HL-60 (cell line): ENCODE measurements at regions not wholly inside any gene's neighbourhood (a gene's known extent, or its start where the extent isn't known, plus 50 kb on each side); places are given as distances from the start of the nearest gene placed in this dataset.

ENCODE experiments used
- DNase-seq, 2 experiments: peaks; one replicate each; pipeline ENCODE4 v3.0.0-alpha.2; 2010 to 2020; ENCODE audit warnings: low read depth in 1 of 2, low spot score in 1 of 2
- H3K27ac ChIP-seq: fragments of 250-450 bp; sonication (Bioruptor Pico); replicated peaks from 2 replicates; pipeline ENCODE4 v1.5.1; 2020; ENCODE audit warnings: mild to moderate bottlenecking, moderate library complexity
- H3K27me3 ChIP-seq: fragments of 250-450 bp; sonication (Bioruptor Pico); 2 replicates; pipeline ENCODE4 v1.5.1; 2021; ENCODE audit warnings: mild to moderate bottlenecking, moderate library complexity; ENCODE audit not compliant: insufficient read depth, poor library complexity, severe bottlenecking
- H3K4me3 ChIP-seq: replicated peaks from 2 replicates; pipeline ENCODE4 v1.5.1; 2011; ENCODE audit warnings: mild to moderate bottlenecking, control low read depth, low read length; ENCODE audit not compliant: insufficient read depth
- GABPA ChIP-seq: IDR thresholded peaks from 2 replicates; pipeline ENCODE4 v1.6.1; 2012; ENCODE audit warnings: low read depth
- POLR2AphosphoS5 ChIP-seq: IDR thresholded peaks from 2 replicates; pipeline ENCODE4 v1.6.1; 2012; ENCODE audit warnings: low read depth
- SPI1 ChIP-seq: IDR thresholded peaks from 2 replicates; pipeline ENCODE4 v1.6.1; 2012; ENCODE audit warnings: low read depth, mild to moderate bottlenecking, borderline replicate concordance
- TF ChIP-seq, protein P1 (sequence below): IDR thresholded peaks from one replicate; pipeline ENCODE4 v1.5.1; 2011; ENCODE audit warnings: low read length, control low read depth, inconsistent platforms; ENCODE audit not compliant: insufficient read depth
- TF ChIP-seq, protein P2 (sequence below): IDR thresholded peaks from 2 replicates; pipeline ENCODE4 v1.6.1; 2012; ENCODE audit warnings: low read depth; ENCODE audit not compliant: insufficient replicate concordance

DNA sequence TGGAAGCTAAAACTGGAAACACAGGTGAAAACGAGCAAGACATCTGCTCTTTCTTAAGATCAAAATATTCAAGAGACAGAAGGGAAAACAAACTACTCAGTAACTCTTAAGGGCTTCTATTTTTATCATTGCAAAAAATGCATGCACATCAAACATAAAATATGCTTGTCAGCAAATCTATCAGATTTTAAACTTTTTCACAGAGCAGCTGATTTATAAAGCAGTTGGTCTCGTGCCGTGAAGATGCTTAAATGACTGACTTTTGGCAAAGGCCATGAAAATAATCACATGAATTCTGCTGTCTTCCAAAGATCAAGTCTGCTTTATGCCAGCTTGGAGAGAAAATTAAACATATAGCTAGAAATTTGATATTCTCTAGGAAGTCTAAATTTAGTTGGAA, 482.1 kb upstream of the HS3ST1 start:
- TF ChIP-seq GABPA: no peak
- TF ChIP-seq, protein P1, sequence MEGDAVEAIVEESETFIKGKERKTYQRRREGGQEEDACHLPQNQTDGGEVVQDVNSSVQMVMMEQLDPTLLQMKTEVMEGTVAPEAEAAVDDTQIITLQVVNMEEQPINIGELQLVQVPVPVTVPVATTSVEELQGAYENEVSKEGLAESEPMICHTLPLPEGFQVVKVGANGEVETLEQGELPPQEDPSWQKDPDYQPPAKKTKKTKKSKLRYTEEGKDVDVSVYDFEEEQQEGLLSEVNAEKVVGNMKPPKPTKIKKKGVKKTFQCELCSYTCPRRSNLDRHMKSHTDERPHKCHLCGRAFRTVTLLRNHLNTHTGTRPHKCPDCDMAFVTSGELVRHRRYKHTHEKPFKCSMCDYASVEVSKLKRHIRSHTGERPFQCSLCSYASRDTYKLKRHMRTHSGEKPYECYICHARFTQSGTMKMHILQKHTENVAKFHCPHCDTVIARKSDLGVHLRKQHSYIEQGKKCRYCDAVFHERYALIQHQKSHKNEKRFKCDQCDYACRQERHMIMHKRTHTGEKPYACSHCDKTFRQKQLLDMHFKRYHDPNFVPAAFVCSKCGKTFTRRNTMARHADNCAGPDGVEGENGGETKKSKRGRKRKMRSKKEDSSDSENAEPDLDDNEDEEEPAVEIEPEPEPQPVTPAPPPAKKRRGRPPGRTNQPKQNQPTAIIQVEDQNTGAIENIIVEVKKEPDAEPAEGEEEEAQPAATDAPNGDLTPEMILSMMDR: no peak
- no peak for TF ChIP-seq SPI1
- TF ChIP-seq, protein P2, sequence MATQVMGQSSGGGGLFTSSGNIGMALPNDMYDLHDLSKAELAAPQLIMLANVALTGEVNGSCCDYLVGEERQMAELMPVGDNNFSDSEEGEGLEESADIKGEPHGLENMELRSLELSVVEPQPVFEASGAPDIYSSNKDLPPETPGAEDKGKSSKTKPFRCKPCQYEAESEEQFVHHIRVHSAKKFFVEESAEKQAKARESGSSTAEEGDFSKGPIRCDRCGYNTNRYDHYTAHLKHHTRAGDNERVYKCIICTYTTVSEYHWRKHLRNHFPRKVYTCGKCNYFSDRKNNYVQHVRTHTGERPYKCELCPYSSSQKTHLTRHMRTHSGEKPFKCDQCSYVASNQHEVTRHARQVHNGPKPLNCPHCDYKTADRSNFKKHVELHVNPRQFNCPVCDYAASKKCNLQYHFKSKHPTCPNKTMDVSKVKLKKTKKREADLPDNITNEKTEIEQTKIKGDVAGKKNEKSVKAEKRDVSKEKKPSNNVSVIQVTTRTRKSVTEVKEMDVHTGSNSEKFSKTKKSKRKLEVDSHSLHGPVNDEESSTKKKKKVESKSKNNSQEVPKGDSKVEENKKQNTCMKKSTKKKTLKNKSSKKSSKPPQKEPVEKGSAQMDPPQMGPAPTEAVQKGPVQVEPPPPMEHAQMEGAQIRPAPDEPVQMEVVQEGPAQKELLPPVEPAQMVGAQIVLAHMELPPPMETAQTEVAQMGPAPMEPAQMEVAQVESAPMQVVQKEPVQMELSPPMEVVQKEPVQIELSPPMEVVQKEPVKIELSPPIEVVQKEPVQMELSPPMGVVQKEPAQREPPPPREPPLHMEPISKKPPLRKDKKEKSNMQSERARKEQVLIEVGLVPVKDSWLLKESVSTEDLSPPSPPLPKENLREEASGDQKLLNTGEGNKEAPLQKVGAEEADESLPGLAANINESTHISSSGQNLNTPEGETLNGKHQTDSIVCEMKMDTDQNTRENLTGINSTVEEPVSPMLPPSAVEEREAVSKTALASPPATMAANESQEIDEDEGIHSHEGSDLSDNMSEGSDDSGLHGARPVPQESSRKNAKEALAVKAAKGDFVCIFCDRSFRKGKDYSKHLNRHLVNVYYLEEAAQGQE: no peak
- TF ChIP-seq POLR2AphosphoS5: no peak
- no peaks in the 10 kb centered on the region for H3K27me3 ChIP-seq
- no peak overlapping the region for H3K27ac ChIP-seq
- no peak overlapping the region for H3K4me3 ChIP-seq
- DNase-seq: no peak

DNA sequence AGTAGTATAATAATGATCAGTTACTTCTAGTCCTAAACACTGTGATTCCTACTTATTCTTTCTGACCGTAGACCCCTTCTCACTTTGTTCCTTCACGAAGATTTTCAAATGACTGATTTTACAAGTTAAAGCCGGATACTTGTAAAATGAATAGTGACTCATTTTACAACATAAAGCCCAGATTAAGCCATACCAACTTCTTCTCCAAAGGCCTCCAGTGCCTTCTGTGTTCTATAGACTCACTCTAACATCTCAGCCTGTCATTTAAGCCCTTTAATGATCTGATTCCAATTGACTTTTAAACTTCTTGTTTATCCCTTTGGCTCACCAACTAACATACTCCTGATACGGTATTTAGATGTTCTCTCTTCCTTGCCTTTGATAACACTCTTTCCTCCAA, 480.0 kb upstream of the HS3ST1 start:
- Histone ChIP-seq H3K4me3 (no peak overlapping the region), H3K27me3 (no peaks in the 10 kb centered on the region), H3K27ac (no peak overlapping the region)
- DNase-seq: no peak
- TF ChIP-seq, protein P2: no peak
- TF ChIP-seq GABPA (no peak), POLR2AphosphoS5 (no peak), SPI1 (no peak)
- TF ChIP-seq, protein P1: no peak

DNA sequence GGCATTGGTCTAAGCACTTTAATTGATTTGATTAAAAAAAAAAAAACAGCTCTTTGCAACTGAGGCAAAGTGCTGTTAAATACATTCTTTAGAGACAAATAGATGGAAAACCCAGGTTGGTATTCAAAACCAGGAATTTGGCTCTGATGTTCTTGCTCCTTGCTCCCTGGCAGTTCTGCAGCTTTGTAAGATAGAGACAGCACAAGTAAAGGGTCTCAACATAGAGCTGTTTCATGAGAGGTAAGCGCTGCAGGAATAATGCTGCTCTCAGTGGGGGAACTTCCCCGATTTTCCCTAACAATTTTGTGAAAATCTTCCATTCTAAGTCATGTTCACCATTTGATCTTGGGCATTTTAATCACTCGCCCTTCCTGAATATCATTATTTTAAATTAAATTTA, 479.5 kb upstream of the HS3ST1 start:
- Histone ChIP-seq H3K4me3 (no peak overlapping the region), H3K27ac (no peak overlapping the region), H3K27me3 (no peaks in the 10 kb centered on the region)
- TF ChIP-seq, protein P1: no peak
- no peak for DNase-seq

DNA sequence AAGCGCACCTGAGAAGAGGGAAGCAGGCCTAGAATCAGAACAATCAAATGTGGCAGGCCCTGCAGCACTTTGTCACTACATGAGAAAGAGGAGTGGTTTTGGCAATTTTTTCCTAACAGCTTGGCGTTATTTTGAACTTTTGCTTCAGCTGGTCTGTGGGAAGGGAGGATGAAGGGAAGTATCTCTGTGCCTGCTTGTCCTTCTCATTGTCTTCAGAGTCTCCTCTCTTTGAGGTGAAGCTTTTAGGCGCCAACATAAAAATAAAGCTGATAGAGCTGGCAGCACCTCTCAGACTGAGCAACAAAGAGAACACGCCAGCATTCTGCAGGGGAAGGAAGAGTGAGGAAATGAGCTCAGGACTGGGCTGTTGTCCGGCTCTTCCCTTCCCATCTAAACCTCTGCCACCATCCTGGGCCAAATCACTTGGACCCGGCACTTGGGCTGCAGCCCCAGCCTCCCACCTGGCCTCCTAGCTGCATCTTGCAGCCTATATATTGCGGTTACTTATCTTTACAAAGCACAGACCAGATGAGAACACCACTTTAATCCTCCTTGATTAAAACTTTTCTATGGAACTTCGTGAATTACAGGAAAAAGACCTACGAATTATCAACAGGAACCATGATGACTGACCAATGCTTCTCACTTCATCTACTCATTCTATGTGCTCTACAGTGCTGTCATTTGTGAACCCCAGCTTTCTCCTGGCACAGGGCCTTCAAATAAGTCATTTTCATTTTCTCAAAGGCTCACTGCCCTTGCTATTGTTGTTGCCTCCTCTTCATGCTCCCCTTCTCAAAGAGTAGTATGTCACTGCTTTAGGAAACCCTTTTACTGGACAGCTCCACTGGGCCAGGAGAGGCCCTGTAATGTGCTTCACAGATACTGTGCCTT, 476.4 kb upstream of the HS3ST1 start:
- no peak for DNase-seq
- Histone ChIP-seq H3K4me3 (no peak overlapping the region), H3K27me3 (no peaks in the 10 kb centered on the region), H3K27ac (no peak overlapping the region)
- TF ChIP-seq, protein P1: no peak
- TF ChIP-seq, protein P2: no peak
- TF ChIP-seq POLR2AphosphoS5 (no peak), SPI1 (no peak), GABPA (no peak)
